Nucleus accumbens (tissue), 56 donors: ENCODE measurements at regions not wholly inside any gene's neighbourhood (a gene's known extent, or its start where the extent isn't known, plus 50 kb on each side); places are given as distances from the start of the nearest gene placed in this dataset.
"Not testable (repeated sequence)": the region's sequence is repeated elsewhere in the genome, so short reads cannot be mapped to it uniquely, and the experiment has no call there.

ENCODE experiments used
- DNase-seq, 56 donors: peaks; one replicate each; lab custom pipeline; 2025; lab: John Stamatoyannopoulos, UW

DNA sequence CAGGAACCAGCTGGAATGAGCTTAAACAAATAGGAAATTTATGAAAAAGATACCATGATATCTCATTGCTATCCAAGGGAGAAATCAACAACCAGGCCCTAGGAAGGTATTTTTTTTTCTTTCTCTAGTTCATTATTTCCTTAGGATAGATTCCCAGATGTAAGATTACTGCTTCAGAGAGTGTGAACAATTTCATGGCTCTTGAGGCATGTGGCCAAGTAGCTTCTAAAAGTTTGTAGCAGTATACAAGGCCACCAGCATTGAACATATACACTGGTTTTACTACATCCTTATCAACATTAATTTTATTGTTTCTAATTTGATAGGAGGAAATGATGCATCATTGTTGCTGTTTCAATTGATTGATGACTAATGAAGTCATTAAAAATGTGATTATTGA is 201.2 kb downstream of the SREK1 start:
- no peak for DNase-seq

DNA sequence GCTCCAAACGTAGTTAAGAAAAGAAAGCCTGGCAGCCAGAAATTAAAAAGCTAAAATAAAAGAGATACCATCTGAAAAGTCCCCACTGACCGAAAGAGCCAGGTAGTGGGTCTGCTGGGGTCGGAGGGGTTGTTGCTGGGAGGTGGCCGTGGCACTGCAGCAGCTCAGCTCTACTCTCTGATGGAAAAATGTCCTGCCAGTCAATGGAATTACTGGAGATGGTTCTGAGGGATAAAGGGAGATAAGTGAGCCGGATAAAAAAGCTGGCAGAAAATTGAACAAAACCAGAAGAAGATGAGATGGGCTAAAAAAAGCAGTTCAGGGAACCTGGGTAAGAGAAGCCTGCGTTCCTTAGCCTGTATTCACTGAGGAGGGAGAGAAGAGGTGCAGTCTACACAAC is 202.8 kb downstream of the SREK1 start:
- no peak for DNase-seq

DNA sequence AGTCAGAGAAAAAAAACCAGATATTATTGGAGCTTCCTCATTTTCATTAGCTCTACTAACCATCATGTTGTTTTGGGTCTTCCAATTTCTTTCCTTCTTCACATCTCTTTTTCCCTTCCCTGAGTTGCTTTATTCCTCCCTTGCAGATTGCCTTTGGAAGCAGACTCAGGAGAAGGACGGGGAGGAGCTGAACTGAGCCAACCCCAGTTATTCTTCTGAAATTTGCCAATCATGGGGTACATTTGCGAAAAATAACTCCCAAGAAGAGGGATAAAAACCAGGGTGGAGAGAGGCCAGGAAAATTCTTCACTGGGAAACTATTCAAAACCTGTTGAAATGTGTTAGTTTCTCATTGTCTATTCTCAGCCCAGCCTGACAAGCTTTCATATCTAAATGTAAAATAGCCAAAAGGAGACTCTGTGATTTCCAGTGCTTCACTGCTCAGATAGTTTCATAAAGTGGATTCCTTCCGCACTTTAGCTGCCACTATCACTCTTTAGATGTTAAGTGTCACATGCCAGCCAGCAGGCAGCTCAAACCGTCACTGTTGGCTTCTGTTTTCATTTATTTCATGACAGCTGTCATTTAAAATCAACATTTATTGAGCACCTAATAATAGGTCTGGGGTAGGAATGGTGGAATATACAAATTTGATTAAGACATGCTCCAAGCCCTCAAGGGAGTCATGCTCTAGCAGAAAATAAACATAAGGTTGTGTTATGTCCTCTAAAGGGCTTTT is 204.5 kb downstream of the SREK1 start:
- no peak for DNase-seq

GRCh38 chr5:66351813-66352212 is 207.7 kb downstream of the SREK1 start:
- no peak for DNase-seq

GRCh38 chr5:66353186-66353585 is 209.1 kb downstream of the SREK1 start:
- DNase-seq, result no peak

GRCh38 chr5:66354422-66354821 is 210.3 kb downstream of the SREK1 start:
- DNase-seq, result no peak

- DNase-seq, result no peak
These were observed 212.0 kb downstream of the SREK1 start for GRCh38 chr5:66356011-66356565.

GRCh38 chr5:66358741-66359140 is 214.6 kb downstream of the SREK1 start:
- DNase-seq, result no peak

DNA sequence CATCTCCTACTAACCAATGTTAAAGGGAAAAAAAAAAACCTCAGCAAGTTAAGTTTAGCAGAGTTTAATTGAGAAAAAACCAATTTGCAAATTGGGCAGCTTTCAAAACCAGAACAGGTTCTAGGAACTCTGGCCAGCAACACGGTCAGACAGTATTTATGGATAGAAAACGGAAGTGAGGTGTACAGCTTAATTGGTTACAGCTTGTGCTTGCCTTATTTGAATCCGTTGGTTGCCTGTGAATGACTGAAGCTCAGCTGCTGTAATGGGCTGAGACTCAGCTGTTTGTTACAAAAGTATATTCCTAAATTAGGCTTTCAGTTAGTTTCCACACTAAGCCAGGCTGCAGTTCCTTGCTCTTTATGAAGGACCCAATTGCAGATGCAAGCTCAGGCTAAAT is 217.0 kb downstream of the SREK1 start:
- no peak for DNase-seq

DNA sequence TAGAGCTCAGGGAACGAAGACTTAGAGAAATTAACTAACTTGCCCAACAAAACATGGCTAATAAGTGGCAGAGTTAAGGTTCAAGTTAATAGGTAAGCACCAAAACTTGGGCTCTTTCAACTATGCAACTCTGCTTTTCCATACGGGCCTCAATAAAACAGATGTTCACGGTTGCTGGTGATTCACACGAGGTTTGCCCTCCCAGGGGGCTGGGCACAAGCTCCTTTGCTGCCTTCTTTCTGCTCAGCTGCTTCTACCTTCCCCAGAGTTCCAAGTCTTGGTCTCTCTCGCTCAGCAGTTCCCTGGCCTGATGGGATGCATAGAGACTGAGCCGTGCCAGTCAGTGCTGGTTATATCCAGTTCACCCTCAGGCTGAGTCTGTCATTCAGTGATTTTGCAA is 217.9 kb downstream of the SREK1 start:
- DNase-seq, result no peak

DNA sequence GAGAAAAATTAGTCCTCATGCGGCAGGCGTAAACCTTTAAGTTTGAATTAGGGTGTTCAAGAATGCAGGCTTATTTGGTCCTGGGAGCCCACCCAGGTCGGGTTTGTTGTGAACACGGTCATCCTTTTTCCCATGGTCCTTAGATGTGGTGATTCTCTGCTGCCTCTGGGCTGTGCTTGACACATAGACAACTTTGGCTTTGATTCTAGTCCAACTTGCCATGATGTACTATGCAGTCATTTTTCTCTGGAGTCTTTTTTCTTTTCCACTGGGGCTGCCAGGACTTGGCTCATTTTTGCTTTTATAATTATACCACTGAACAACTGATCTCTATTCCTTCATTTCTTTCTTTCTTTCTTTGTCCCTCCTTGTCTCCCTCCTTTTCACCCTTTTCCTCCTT is 218.6 kb downstream of the SREK1 start:
- no peak for DNase-seq

DNA sequence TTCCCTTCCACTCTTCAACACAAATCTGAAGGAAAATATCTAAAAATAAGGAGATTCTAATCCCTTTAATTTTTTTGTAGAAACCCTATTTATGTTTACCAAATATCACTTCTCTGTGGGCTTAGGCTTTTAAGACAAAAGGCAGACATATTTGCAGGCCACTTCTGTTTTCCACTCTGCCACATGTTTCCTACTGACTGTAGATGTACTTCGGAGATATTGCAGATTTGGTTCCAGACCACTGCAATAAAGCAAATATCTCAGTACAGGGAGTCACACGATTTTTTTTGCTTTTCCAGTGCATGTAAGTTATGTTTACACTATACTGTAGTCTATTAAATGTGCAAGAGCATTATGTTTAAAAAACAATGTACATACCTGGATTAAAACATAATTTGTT is 219.0 kb downstream of the SREK1 start:
- DNase-seq, result no peak

DNA sequence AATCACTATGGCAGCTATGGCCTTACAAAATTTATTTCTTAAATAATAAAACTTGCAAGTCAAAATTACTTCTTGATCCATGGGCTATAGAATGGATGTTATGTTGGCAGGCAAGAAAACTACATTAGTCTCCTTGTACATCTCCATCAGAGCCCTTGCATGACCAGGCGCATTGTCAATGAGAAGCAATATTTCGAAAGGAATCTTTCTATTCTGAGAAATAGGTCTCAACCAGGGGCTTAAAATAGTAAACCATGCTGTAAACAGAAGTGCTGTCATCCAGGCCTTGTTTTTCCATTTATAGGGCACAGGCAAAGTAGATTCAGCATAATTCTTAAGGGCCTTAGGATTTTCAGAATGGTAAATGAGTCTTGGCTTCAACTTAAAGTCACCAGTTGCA is 220.1 kb downstream of the SREK1 start:
- no peak for DNase-seq

GRCh38 chr5:66365981-66366380 is 221.9 kb downstream of the SREK1 start:
- DNase-seq, result no peak

DNA sequence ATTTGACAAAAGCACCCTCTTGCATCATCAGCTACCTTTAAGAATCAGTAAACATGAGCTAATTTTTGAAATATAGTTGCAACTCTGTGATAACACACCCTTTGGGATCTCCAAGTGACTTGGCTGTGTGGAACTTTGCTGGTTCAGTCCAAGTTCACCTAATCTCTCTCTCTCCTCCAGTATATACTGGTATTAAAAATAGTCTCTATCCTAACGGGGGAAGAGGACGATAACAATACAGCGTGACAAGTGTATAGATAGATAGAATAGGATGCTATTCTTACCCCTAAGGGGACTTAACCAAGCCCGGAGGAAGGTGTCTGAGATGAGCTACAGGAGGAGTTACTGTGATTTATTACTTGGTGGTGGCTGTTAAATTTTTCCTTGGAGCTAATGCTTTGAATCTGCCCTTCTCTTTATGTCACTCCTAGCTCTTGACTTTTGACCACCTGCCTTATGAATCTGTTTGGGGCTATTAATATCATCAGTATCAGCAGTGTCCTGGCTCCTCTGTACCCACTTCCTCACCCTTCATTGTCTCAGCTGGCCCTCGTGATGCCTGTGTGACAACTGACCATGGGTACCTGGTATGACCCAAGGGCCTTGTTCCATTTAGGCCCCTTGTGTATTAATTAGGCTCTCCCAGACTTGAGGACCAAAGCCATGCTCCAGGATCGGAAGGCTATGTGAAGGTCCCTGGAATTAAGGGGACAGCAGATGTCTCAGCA is 223.9 kb downstream of the SREK1 start:
- DNase-seq, result no peak

DNA sequence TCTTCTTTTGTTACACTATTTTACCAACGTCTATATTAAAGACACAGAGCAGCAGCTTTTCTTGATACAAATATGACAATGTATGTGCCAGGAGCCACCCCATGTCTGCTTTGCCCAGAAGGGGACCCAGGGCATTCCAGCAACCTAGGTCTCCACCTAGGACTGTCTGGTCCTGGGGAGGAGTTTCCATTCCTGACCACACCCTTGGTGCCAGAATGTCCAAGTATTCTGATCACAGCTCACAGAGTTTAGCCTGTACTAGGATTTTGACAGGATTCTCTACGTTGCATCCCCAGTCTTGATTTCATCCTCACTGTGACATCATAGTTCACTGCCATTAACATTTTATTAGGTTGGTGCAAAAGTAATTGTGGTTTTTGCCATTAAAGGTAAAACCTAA is 224.7 kb downstream of the SREK1 start:
- DNase-seq, result no peak

DNA sequence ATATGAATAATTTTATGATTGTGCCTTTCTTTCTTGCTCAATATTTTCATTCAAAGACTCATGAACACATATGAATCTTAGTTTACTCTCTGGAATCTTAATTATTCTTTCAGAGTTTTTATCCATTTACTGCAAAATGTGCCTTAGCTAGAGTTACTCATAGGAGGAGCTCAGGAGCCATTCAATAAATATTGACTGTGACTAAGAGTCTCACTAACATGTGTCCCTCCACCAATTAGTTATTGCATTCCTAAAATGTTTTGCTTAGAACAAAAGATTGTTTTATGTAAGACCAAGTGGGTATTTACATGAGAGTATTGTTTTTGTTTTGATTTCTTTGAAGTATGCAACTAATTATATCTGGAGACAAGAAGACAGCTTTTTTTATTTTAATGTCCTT is 218.4 kb upstream of the MAST4 start:
- DNase-seq, result no peak

DNA sequence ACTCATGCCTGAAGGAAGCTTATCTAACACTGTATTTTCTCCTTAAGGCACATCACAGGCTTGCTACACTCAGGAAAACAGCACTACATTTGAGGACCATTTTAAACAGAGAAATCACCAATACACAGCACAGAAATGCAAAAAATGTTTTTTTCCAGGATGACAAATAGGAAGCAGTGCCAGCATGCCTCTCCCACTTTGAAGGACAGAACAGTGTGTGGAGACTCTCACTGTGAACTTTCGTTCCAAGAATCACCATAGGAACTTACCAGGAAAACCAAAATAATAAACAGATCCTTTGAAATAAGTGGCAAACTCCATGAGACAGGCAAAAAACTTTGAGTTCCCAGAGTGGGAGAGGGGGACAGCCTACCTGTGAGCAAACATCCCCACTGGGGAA is 217.8 kb upstream of the MAST4 start:
- DNase-seq, result no peak

- no peak for DNase-seq
These were observed 214.0 kb upstream of the MAST4 start for GRCh38 chr5:66382152-66382551.

DNA sequence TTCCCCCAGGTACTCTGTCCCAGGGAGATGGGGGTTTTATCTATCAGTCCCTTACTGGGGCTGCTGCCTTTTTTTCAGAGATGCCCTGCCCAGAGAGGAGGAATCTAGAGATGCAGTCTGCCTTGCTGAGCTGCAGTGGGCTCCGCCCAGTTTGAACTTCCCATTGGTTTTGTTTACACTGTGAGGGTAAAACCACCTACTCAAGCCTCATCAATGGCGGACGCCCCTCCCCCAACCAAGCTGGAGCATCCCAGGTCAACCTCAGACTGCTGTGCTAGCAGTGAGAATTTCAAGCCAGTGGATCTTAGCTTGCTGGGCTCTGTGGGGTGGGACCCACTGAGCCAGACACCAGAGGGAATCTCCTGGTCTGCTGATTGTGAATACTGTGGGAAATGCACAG is 191.0 kb upstream of the MAST4 start:
- not testable (repeated sequence) for DNase-seq

GRCh38 chr5:66406761-66407336 is 189.3 kb upstream of the MAST4 start:
- no peak for DNase-seq

DNA sequence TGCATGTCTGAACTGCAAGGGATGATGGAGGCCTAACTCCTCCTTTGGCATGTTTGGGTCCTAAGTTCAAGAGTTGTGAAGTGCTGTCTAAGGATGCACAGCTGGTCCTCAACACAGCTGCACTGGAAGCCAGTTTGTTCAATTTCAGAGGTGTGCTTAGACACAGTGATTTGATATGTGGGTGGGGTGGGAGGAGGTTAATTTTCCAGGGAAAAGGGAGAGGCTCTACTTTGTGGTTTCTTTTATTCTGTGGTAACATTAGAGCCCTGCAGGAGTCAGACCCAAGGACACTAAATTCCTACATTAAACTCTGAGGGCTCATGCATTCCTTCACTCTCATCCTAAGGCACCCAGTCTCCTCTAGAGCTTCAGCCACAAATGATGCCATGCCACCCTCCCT is 188.4 kb upstream of the MAST4 start:
- DNase-seq, result no peak
